H9 (cell line): ENCODE measurements at regions not wholly inside any gene's neighbourhood (a gene's known extent, or its start where the extent isn't known, plus 50 kb on each side); places are given as distances from the start of the nearest gene placed in this dataset.

Experiments
- DNase-seq: peaks from one replicate; pipeline ENCODE4 v3.0.0-alpha.2; 2017
- H2AFZ ChIP-seq: one replicate; pipeline ENCODE4 v1.6.1; 2013; ENCODE audit warnings: mild to moderate bottlenecking, low read length, control low read depth, moderate library complexity
- H2AK5ac ChIP-seq: 2 replicates; pipeline ENCODE4 v1.6.1; 2013; ENCODE audit warnings: low read length, control low read depth, mixed read lengths; ENCODE audit not compliant: insufficient read length
- H2BK120ac ChIP-seq: one replicate; pipeline ENCODE4 v1.6.1; 2013; ENCODE audit warnings: low read depth, mild to moderate bottlenecking, low read length, control low read depth, inconsistent platforms; ENCODE audit not compliant: poor library complexity, severe bottlenecking
- H2BK12ac ChIP-seq: 2 replicates; pipeline ENCODE4 v1.6.1; 2013; ENCODE audit warnings: low read length, control low read depth, mixed read lengths, low read depth; ENCODE audit not compliant: insufficient read length
- H2BK15ac ChIP-seq: 2 replicates; pipeline ENCODE4 v1.6.1; 2013; ENCODE audit warnings: low read depth, low read length, control low read depth
- H2BK20ac ChIP-seq: one replicate; pipeline ENCODE4 v1.6.1; 2013; ENCODE audit warnings: low read depth, mild to moderate bottlenecking, low read length, control low read depth, inconsistent platforms; ENCODE audit not compliant: poor library complexity, severe bottlenecking
- H2BK5ac ChIP-seq: 2 replicates; pipeline ENCODE4 v1.6.1; 2013; ENCODE audit warnings: low read length, control low read depth, mixed read lengths; ENCODE audit not compliant: insufficient read length
- H3K14ac ChIP-seq: 2 replicates; pipeline ENCODE4 v1.6.1; 2013; ENCODE audit warnings: low read length, control low read depth; ENCODE audit not compliant: insufficient read depth
- H3K18ac ChIP-seq: 2 replicates; pipeline ENCODE4 v1.6.1; 2013; ENCODE audit warnings: low read depth, mild to moderate bottlenecking, mixed read lengths, low read length, control low read depth; ENCODE audit not compliant: insufficient read length
- H3K23ac ChIP-seq: 2 replicates; pipeline ENCODE4 v1.6.1; 2013; ENCODE audit warnings: low read length, control low read depth, mixed read lengths, low read depth; ENCODE audit not compliant: insufficient read length
- H3K23me2 ChIP-seq: 2 replicates; pipeline ENCODE4 v1.6.1; 2013; ENCODE audit warnings: low read depth, mild to moderate bottlenecking, mixed read lengths, low read length, control low read depth; ENCODE audit not compliant: insufficient read length, poor library complexity, severe bottlenecking
- H3K27ac ChIP-seq: 2 replicates; pipeline ENCODE4 v1.5.1; 2013; ENCODE audit warnings: low read length, control low read depth, mixed read lengths, low read depth; ENCODE audit not compliant: insufficient read length
- H3K27me3 ChIP-seq: 2 replicates; pipeline ENCODE4 v1.6.1; 2013; ENCODE audit warnings: low read length, control low read depth, inconsistent platforms; ENCODE audit not compliant: insufficient read depth
- H3K4ac ChIP-seq: 2 replicates; pipeline ENCODE4 v1.6.1; 2013; ENCODE audit warnings: low read depth, mild to moderate bottlenecking, control low read depth, inconsistent platforms, low read length, moderate library complexity
- H3K4me1 ChIP-seq: 2 replicates; pipeline ENCODE4 v1.6.1; 2013; ENCODE audit warnings: low read length, control low read depth, inconsistent platforms; ENCODE audit not compliant: insufficient read depth
- H3K4me2 ChIP-seq: 2 replicates; pipeline ENCODE4 v1.6.1; 2013; ENCODE audit warnings: low read length, control low read depth, mixed read lengths; ENCODE audit not compliant: insufficient read length, insufficient read depth
- H3K56ac ChIP-seq: 2 replicates; pipeline ENCODE4 v1.6.1; 2013; ENCODE audit warnings: low read depth, mild to moderate bottlenecking, mixed read lengths, low read length, control low read depth; ENCODE audit not compliant: insufficient read length
- H3K79me1 ChIP-seq: 2 replicates; pipeline ENCODE4 v1.6.1; 2013; ENCODE audit warnings: low read depth, mild to moderate bottlenecking, moderate library complexity, low read length, control low read depth, inconsistent platforms; ENCODE audit not compliant: insufficient read depth, poor library complexity, severe bottlenecking
- H3K79me2 ChIP-seq: 2 replicates; pipeline ENCODE4 v1.6.1; 2013; ENCODE audit warnings: low read length, control low read depth, inconsistent platforms; ENCODE audit not compliant: insufficient read depth
- H3K9ac ChIP-seq: 2 replicates; pipeline ENCODE4 v1.6.1; 2013; ENCODE audit warnings: low read length, control low read depth, mixed read lengths; ENCODE audit not compliant: insufficient read length; ENCODE audit errors: extremely low read depth
- H3K9me3 ChIP-seq: one replicate; pipeline ENCODE4 v1.6.1; 2013; ENCODE audit warnings: low read depth, low read length, inconsistent platforms; ENCODE audit not compliant: control insufficient read depth
- H3T11ph ChIP-seq: one replicate; pipeline ENCODE4 v1.6.1; 2013; ENCODE audit warnings: mild to moderate bottlenecking, low read length, control low read depth, inconsistent platforms
- H4K20me1 ChIP-seq: one replicate; pipeline ENCODE4 v1.6.1; 2013; ENCODE audit not compliant: control insufficient read depth, insufficient read length, insufficient read depth
- H4K5ac ChIP-seq: 2 replicates; pipeline ENCODE4 v1.6.1; 2013; ENCODE audit warnings: low read depth, mild to moderate bottlenecking, mixed read lengths, low read length, control low read depth; ENCODE audit not compliant: insufficient read length
- H4K8ac ChIP-seq: replicated peaks from 2 replicates; pipeline ENCODE4 v1.6.1; 2013; ENCODE audit warnings: low read length, control low read depth, mixed read lengths, low read depth; ENCODE audit not compliant: insufficient read length
- H4K91ac ChIP-seq: 2 replicates; pipeline ENCODE4 v1.6.1; 2013; ENCODE audit warnings: low read depth, mild to moderate bottlenecking, moderate library complexity, mixed read lengths, low read length, control low read depth; ENCODE audit not compliant: insufficient read length
- H3K27ac Mint-ChIP-seq, 3 experiments: 2 replicates in 2 of 3; 3 replicates in 1 of 3; pipeline ENCODE4 v1.8.0; 2020 to 2021; ENCODE audit warnings: mixed read lengths in 3 of 3, mild to moderate bottlenecking in 1 of 3, moderate library complexity in 1 of 3
- H3K27me3 Mint-ChIP-seq: 2 replicates; pipeline ENCODE4 v1.8.0; 2021; ENCODE audit warnings: low read depth, mild to moderate bottlenecking, moderate library complexity, mixed read lengths
- H3K36me3 Mint-ChIP-seq, 3 experiments: 2 replicates in 2 of 3; 3 replicates in 1 of 3; pipeline ENCODE4 v1.8.0; 2020 to 2021; ENCODE audit warnings: low read depth in 3 of 3, mixed read lengths in 3 of 3; ENCODE audit not compliant: insufficient read depth in 1 of 3
- H3K4me1 Mint-ChIP-seq, 2 experiments: 2 replicates each; pipeline ENCODE4 v1.8.0; 2020; ENCODE audit warnings: mixed read lengths in 2 of 2
- H3K4me3 Mint-ChIP-seq, 2 experiments: 2 replicates in 1 of 2; 3 replicates in 1 of 2; pipeline ENCODE4 v1.8.0; 2020 to 2021; ENCODE audit warnings: mild to moderate bottlenecking in 2 of 2, mixed read lengths in 2 of 2, moderate library complexity in 1 of 2
- H3K9me3 Mint-ChIP-seq, 2 experiments: 2 replicates in 1 of 2; 3 replicates in 1 of 2; pipeline ENCODE4 v1.8.0; 2020; ENCODE audit warnings: mild to moderate bottlenecking in 2 of 2, mixed read lengths in 2 of 2, moderate library complexity in 1 of 2
- TF ChIP-seq, protein P1 (sequence below): fragments of 200-600 bp; sonication (generic); conservative IDR thresholded peaks from 3 replicates; pipeline ENCODE4 v1.8.0; 2021; ENCODE audit warnings: antibody characterized with exemption, mild to moderate bottlenecking

DNA sequence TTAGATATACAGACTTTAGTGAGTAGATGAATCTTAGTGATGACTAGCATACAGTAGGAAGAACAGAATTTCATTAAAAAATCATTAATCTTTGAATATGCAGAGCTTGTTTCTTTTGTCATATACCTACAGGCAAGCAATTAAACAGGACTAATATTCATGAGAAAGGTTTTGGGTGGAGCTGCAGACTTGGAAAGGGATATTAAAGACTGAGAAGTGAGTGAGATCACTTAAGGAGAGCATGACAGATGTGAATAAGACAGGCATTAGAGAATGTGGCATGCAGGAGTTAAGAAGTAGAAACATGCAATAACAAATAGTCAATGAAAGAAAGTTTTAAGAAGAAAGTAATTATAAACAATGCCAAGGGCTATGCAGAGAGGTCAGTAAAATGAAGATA, 187.7 kb downstream of the TMTC3 start:
- no peak overlapping the region for H2AK5ac ChIP-seq
- H3K27me3 ChIP-seq: no peaks in the 10 kb centered on the region
- no peaks in the 10 kb centered on the region for H3K79me1 ChIP-seq
- H2AFZ ChIP-seq: no peak overlapping the region
- no peak overlapping the region for H2BK20ac ChIP-seq
- H3T11ph ChIP-seq: no peak overlapping the region
- Mint-ChIP-seq H3K4me3 (no peak overlapping the region), H3K27ac (no peak overlapping the region), H3K36me3 (no peaks in the 10 kb centered on the region; a peak in 1 of 7 replicates), H3K4me1 (peaks cover 4 to 5% of the 10 kb centered on the region in 2 experiments), H3K27me3 (no peaks in the 10 kb centered on the region), H3K9me3 (peaks cover 4% of the 10 kb centered on the region in 2 experiments; a peak in 4 of 5 replicates)
- no peaks in the 10 kb centered on the region for H3K9me3 ChIP-seq
- H3K23me2 ChIP-seq: no peaks in the 10 kb centered on the region
- no peaks in the 10 kb centered on the region; the same call in 1 of the 2 replicates for H3K4me1 ChIP-seq
- no peak overlapping the region for H3K18ac ChIP-seq
- H3K9ac ChIP-seq: no peak overlapping the region
- H3K27ac ChIP-seq: no peak overlapping the region
- H2BK5ac ChIP-seq: no peak overlapping the region
- H3K23ac ChIP-seq: no peak overlapping the region
- H3K4ac ChIP-seq: no peak overlapping the region
- no peak overlapping the region for H4K91ac ChIP-seq
- H3K56ac ChIP-seq: no peak overlapping the region
- TF ChIP-seq, protein P1, sequence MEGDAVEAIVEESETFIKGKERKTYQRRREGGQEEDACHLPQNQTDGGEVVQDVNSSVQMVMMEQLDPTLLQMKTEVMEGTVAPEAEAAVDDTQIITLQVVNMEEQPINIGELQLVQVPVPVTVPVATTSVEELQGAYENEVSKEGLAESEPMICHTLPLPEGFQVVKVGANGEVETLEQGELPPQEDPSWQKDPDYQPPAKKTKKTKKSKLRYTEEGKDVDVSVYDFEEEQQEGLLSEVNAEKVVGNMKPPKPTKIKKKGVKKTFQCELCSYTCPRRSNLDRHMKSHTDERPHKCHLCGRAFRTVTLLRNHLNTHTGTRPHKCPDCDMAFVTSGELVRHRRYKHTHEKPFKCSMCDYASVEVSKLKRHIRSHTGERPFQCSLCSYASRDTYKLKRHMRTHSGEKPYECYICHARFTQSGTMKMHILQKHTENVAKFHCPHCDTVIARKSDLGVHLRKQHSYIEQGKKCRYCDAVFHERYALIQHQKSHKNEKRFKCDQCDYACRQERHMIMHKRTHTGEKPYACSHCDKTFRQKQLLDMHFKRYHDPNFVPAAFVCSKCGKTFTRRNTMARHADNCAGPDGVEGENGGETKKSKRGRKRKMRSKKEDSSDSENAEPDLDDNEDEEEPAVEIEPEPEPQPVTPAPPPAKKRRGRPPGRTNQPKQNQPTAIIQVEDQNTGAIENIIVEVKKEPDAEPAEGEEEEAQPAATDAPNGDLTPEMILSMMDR: no peak
- H2BK120ac ChIP-seq: no peak overlapping the region
- DNase-seq: no peak
- H3K79me2 ChIP-seq: no peaks in the 10 kb centered on the region
- no peak overlapping the region for H2BK15ac ChIP-seq
- H4K5ac ChIP-seq: no peak overlapping the region
- H4K20me1 ChIP-seq: no peaks in the 10 kb centered on the region
- H4K8ac ChIP-seq: no peak overlapping the region
- H3K4me2 ChIP-seq: no peak overlapping the region
- no peak overlapping the region for H3K14ac ChIP-seq
- no peak overlapping the region for H2BK12ac ChIP-seq
